GM12864 (cell line): ENCODE measurements at regions not wholly inside any gene's neighbourhood (a gene's known extent, or its start where the extent isn't known, plus 50 kb on each side); places are given as distances from the start of the nearest gene placed in this dataset.

Experiments used
- DNase-seq: peaks from one replicate; pipeline ENCODE4 v3.0.0-alpha.2; 2011; ENCODE audit warnings: low read depth
- H3K4me3 ChIP-seq: 2 replicates; pipeline ENCODE4 v1.5.1; 2011; ENCODE audit warnings: mild to moderate bottlenecking, low read depth, low read length, control low read depth
- TF ChIP-seq, protein P1 (sequence below): IDR thresholded peaks from 2 replicates; pipeline ENCODE4 v1.5.1; 2011; ENCODE audit warnings: low read depth, mild to moderate bottlenecking, moderate library complexity, low read length, control low read depth, inconsistent platforms; ENCODE audit errors: missing control alignments

- DNase-seq = no peak
- TF ChIP-seq, protein P1, sequence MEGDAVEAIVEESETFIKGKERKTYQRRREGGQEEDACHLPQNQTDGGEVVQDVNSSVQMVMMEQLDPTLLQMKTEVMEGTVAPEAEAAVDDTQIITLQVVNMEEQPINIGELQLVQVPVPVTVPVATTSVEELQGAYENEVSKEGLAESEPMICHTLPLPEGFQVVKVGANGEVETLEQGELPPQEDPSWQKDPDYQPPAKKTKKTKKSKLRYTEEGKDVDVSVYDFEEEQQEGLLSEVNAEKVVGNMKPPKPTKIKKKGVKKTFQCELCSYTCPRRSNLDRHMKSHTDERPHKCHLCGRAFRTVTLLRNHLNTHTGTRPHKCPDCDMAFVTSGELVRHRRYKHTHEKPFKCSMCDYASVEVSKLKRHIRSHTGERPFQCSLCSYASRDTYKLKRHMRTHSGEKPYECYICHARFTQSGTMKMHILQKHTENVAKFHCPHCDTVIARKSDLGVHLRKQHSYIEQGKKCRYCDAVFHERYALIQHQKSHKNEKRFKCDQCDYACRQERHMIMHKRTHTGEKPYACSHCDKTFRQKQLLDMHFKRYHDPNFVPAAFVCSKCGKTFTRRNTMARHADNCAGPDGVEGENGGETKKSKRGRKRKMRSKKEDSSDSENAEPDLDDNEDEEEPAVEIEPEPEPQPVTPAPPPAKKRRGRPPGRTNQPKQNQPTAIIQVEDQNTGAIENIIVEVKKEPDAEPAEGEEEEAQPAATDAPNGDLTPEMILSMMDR = no peak
- no peak overlapping the region for H3K4me3 ChIP-seq
Measured at GRCh38 chr12:69052613-69053408, 119.8 kb upstream of the CPM start.

DNA sequence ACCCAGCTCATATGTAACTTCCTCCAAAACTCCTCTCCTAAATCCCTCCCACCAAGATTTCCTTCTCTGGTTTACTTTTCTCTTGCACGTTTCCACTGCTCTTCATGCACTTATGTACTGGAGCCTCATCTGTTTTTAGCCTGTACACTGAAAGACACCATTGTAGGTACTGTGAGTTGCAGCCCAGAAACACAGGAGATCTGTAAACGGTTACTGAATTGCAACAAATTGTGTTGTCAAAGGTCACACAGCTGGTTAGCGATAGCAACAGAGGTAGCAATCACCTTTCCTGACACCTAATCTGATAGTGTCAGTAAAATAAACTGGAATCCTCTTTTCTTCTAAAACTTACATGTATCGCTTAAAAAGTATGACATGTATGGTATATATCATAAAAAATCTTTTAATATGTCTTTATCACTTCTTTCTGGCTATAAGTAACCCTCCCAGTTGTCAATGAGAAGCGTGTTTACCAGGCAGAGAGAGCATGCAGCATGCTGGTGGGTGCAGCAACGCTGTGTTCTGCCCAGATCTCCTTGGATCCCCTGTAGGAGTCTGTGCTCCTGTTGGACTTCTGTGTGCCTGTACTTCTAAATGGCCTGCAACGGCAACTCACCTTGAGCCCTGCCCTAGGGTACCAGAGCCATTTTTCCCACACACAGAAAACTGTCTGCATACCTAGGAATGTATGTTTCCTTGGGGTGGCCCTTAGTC, 121.5 kb upstream of the CPM start:
- no peak for DNase-seq
- TF ChIP-seq, protein P1 = no peak
- no peak overlapping the region for H3K4me3 ChIP-seq

- DNase-seq = no peak
- TF ChIP-seq, protein P1 = no peak
- no peak overlapping the region for H3K4me3 ChIP-seq
Measured at GRCh38 chr12:69055280-69055679, 122.3 kb upstream of the CPM start.

- TF ChIP-seq, protein P1 = no peak
- no peak overlapping the region for H3K4me3 ChIP-seq
- no peak for DNase-seq
Measured at GRCh38 chr12:69055706-69056105, 122.7 kb upstream of the CPM start.

GRCh38 chr12:69056743-69057515, 124.0 kb upstream of the CPM start:
- no peak for DNase-seq
- H3K4me3 ChIP-seq = no peak overlapping the region
- TF ChIP-seq, protein P1 = no peak

- TF ChIP-seq, protein P1 = no peak
- no peak for DNase-seq
Measured at GRCh38 chr12:69057742-69058141, 124.8 kb upstream of the CPM start.

More at GRCh38 chr12:69057742-69058141, 124.8 kb upstream of the CPM start:
- H3K4me3 ChIP-seq = no peak overlapping the region
